ENCODE measurements at regions not wholly inside any gene's neighbourhood (a gene's known extent, or its start where the extent isn't known, plus 50 kb on each side); places are given as distances from the start of the nearest gene placed in this dataset.

GRCh38 chr17:77730376-77730775 lies 228.1 kb upstream of the TNRC6C start:
- TF ChIP-seq POLR2A (IDR thresholded peaks at IDR 0.05) (no peak), CTCF (IDR thresholded peaks at IDR 0.05) (no peak)
- no peaks in the 10 kb centered on the region for H3K27me3 ChIP-seq
- H3K9me3 ChIP-seq: no peaks in the 10 kb centered on the region
- H3K4me1 ChIP-seq: peaks cover 12 to 19% of the 10 kb centered on the region in 2 donors
- no peaks in the 10 kb centered on the region for H3K36me3 ChIP-seq
- no peak overlapping the region for H3K27ac ChIP-seq
- no peak for DNase-seq
- intact Hi-C loops (cut with DNase I; ENCODE audit: low total_unique reads): no loop called here
- H3K4me3 ChIP-seq: no peak overlapping the region

GRCh38 chr17:77733576-77734296 lies 224.8 kb upstream of the TNRC6C start:
- TF ChIP-seq POLR2A (IDR thresholded peaks at IDR 0.05) (no peak), CTCF (IDR thresholded peaks at IDR 0.05) (no peak)
- Histone ChIP-seq H3K27ac (peak overlapping the region; percentile 83), H3K36me3 (no peaks in the 10 kb centered on the region), H3K27me3 (no peaks in the 10 kb centered on the region), H3K9me3 (no peaks in the 10 kb centered on the region), H3K4me1 (peaks cover 15 to 20% of the 10 kb centered on the region in 2 donors), H3K4me3 (no peak overlapping the region)
- intact Hi-C loops (cut with DNase I; ENCODE audit: low total_unique reads): no loop called here
- peak in 1 of 2 donors; percentile 17 for DNase-seq

GRCh38 chr17:77734371-77735080 lies 224.0 kb upstream of the TNRC6C start:
- Histone ChIP-seq H3K27ac (peak overlapping the region; percentile 83), H3K4me3 (no peak overlapping the region), H3K9me3 (no peaks in the 10 kb centered on the region), H3K4me1 (peaks cover 15 to 20% of the 10 kb centered on the region in 2 donors), H3K27me3 (no peaks in the 10 kb centered on the region), H3K36me3 (no peaks in the 10 kb centered on the region)
- DNase-seq: peak; percentile 95 to 96
- intact Hi-C loops (cut with DNase I; ENCODE audit: low total_unique reads): no loop called here
- TF ChIP-seq POLR2A (IDR thresholded peaks at IDR 0.05) (no peak), CTCF (IDR thresholded peaks at IDR 0.05) (no peak)

GRCh38 chr17:77735081-77735565 lies 223.4 kb upstream of the TNRC6C start:
- DNase-seq: peak in 1 of 2 donors; percentile 45
- TF ChIP-seq POLR2A (IDR thresholded peaks at IDR 0.05) (no peak), CTCF (IDR thresholded peaks at IDR 0.05) (no peak)
- Histone ChIP-seq H3K4me3 (no peak overlapping the region), H3K4me1 (peaks cover 15 to 20% of the 10 kb centered on the region in 2 donors), H3K27ac (peak overlapping the region; percentile 83), H3K36me3 (no peaks in the 10 kb centered on the region), H3K27me3 (no peaks in the 10 kb centered on the region), H3K9me3 (no peaks in the 10 kb centered on the region)
- intact Hi-C loops (cut with DNase I; ENCODE audit: low total_unique reads): no loop called here
